ENCODE measurements at regions not wholly inside any gene's neighbourhood (a gene's known extent, or its start where the extent isn't known, plus 50 kb on each side); places are given as distances from the start of the nearest gene placed in this dataset.
"Not testable (repeated sequence)": the region's sequence is repeated elsewhere in the genome, so short reads cannot be mapped to it uniquely, and the experiment has no call there.

GRCh38 chr16:33712851-33713709 is 253.7 kb downstream of the TP53TG3F start:
- H3K27me3 ChIP-seq (ENCODE audit: insufficient read depth, low read length, poor library complexity); H3K27ac ChIP-seq (ENCODE audit: low read length); H3K9ac ChIP-seq (ENCODE audit: low read depth, low read length); H3K4me3 ChIP-seq (ENCODE audit: low read depth in 1 of 2, low read length in 2 of 2); DNase-seq; H3K4me1 ChIP-seq (ENCODE audit: insufficient read depth, low read length); H3K79me2 ChIP-seq (ENCODE audit: insufficient read depth, low read length); H4K20me1 ChIP-seq (ENCODE audit: insufficient read depth, low read length); ATAC-seq (ENCODE audit: insufficient read depth, low read depth); H2AFZ ChIP-seq (ENCODE audit: low read depth, low read length); H3K4me2 ChIP-seq (ENCODE audit: insufficient read depth, low read length); H3K36me3 ChIP-seq (ENCODE audit: insufficient read depth, low read length): not testable (repeated sequence)
- H3K9me3 ChIP-seq (ENCODE audit: insufficient read depth, low read length, severe bottlenecking): peaks cover 11% of the 10 kb centered on the region

GRCh38 chr16:33713710-33714538 is 254.5 kb downstream of the TP53TG3F start:
- DNase-seq; H3K27me3 ChIP-seq (ENCODE audit: insufficient read depth, low read length, poor library complexity); H3K4me1 ChIP-seq (ENCODE audit: insufficient read depth, low read length); H3K79me2 ChIP-seq (ENCODE audit: insufficient read depth, low read length); H3K4me2 ChIP-seq (ENCODE audit: insufficient read depth, low read length); H2AFZ ChIP-seq (ENCODE audit: low read depth, low read length); H3K9ac ChIP-seq (ENCODE audit: low read depth, low read length); H4K20me1 ChIP-seq (ENCODE audit: insufficient read depth, low read length); H3K36me3 ChIP-seq (ENCODE audit: insufficient read depth, low read length); H3K4me3 ChIP-seq (ENCODE audit: low read depth in 1 of 2, low read length in 2 of 2); H3K27ac ChIP-seq (ENCODE audit: low read length); ATAC-seq (ENCODE audit: insufficient read depth, low read depth): not testable (repeated sequence)
- H3K9me3 ChIP-seq (ENCODE audit: insufficient read depth, low read length, severe bottlenecking): peaks cover 11% of the 10 kb centered on the region

GRCh38 chr16:33731167-33731566 is 271.8 kb downstream of the TP53TG3F start:
- not testable (repeated sequence) for H3K27me3 ChIP-seq (ENCODE audit: insufficient read depth, low read length, poor library complexity); H3K27ac ChIP-seq (ENCODE audit: low read length); H2AFZ ChIP-seq (ENCODE audit: low read depth, low read length); H3K9ac ChIP-seq (ENCODE audit: low read depth, low read length); H3K79me2 ChIP-seq (ENCODE audit: insufficient read depth, low read length); H3K36me3 ChIP-seq (ENCODE audit: insufficient read depth, low read length); ATAC-seq (ENCODE audit: insufficient read depth, low read depth); H4K20me1 ChIP-seq (ENCODE audit: insufficient read depth, low read length); H3K9me3 ChIP-seq (ENCODE audit: insufficient read depth, low read length, severe bottlenecking); H3K4me2 ChIP-seq (ENCODE audit: insufficient read depth, low read length); DNase-seq; H3K4me3 ChIP-seq (ENCODE audit: low read depth in 1 of 2, low read length in 2 of 2); H3K4me1 ChIP-seq (ENCODE audit: insufficient read depth, low read length)

GRCh38 chr16:33734650-33735049 is 275.2 kb downstream of the TP53TG3F start:
- H3K4me2 ChIP-seq (ENCODE audit: insufficient read depth, low read length); H3K27me3 ChIP-seq (ENCODE audit: insufficient read depth, low read length, poor library complexity); H3K27ac ChIP-seq (ENCODE audit: low read length); H3K79me2 ChIP-seq (ENCODE audit: insufficient read depth, low read length); H3K9me3 ChIP-seq (ENCODE audit: insufficient read depth, low read length, severe bottlenecking); DNase-seq; H3K9ac ChIP-seq (ENCODE audit: low read depth, low read length); H4K20me1 ChIP-seq (ENCODE audit: insufficient read depth, low read length); H2AFZ ChIP-seq (ENCODE audit: low read depth, low read length); ATAC-seq (ENCODE audit: insufficient read depth, low read depth); H3K4me1 ChIP-seq (ENCODE audit: insufficient read depth, low read length); H3K4me3 ChIP-seq (ENCODE audit: low read depth in 1 of 2, low read length in 2 of 2); H3K36me3 ChIP-seq (ENCODE audit: insufficient read depth, low read length): not testable (repeated sequence)

GRCh38 chr16:33766869-33767765 is 307.7 kb downstream of the TP53TG3F start:
- H3K79me2 ChIP-seq (ENCODE audit: insufficient read depth, low read length); H3K4me1 ChIP-seq (ENCODE audit: insufficient read depth, low read length); DNase-seq; H3K9ac ChIP-seq (ENCODE audit: low read depth, low read length); H4K20me1 ChIP-seq (ENCODE audit: insufficient read depth, low read length); H3K27ac ChIP-seq (ENCODE audit: low read length); H3K36me3 ChIP-seq (ENCODE audit: insufficient read depth, low read length); H3K4me2 ChIP-seq (ENCODE audit: insufficient read depth, low read length); H2AFZ ChIP-seq (ENCODE audit: low read depth, low read length); H3K4me3 ChIP-seq (ENCODE audit: low read depth in 1 of 2, low read length in 2 of 2); H3K9me3 ChIP-seq (ENCODE audit: insufficient read depth, low read length, severe bottlenecking); H3K27me3 ChIP-seq (ENCODE audit: insufficient read depth, low read length, poor library complexity); ATAC-seq (ENCODE audit: insufficient read depth, low read depth): not testable (repeated sequence)

GRCh38 chr16:33768710-33769109 is 309.3 kb downstream of the TP53TG3F start:
- not testable (repeated sequence) for H2AFZ ChIP-seq (ENCODE audit: low read depth, low read length); H3K9me3 ChIP-seq (ENCODE audit: insufficient read depth, low read length, severe bottlenecking); H3K4me3 ChIP-seq (ENCODE audit: low read depth in 1 of 2, low read length in 2 of 2); H3K36me3 ChIP-seq (ENCODE audit: insufficient read depth, low read length); H3K4me1 ChIP-seq (ENCODE audit: insufficient read depth, low read length); DNase-seq; ATAC-seq (ENCODE audit: insufficient read depth, low read depth); H3K9ac ChIP-seq (ENCODE audit: low read depth, low read length); H3K27ac ChIP-seq (ENCODE audit: low read length); H3K4me2 ChIP-seq (ENCODE audit: insufficient read depth, low read length); H3K79me2 ChIP-seq (ENCODE audit: insufficient read depth, low read length); H4K20me1 ChIP-seq (ENCODE audit: insufficient read depth, low read length); H3K27me3 ChIP-seq (ENCODE audit: insufficient read depth, low read length, poor library complexity)

GRCh38 chr16:33769180-33769846 is 309.9 kb downstream of the TP53TG3F start:
- H3K4me3 ChIP-seq (ENCODE audit: low read depth in 1 of 2, low read length in 2 of 2); H3K27ac ChIP-seq (ENCODE audit: low read length); H3K9ac ChIP-seq (ENCODE audit: low read depth, low read length); H3K27me3 ChIP-seq (ENCODE audit: insufficient read depth, low read length, poor library complexity); H3K36me3 ChIP-seq (ENCODE audit: insufficient read depth, low read length); ATAC-seq (ENCODE audit: insufficient read depth, low read depth); H3K4me2 ChIP-seq (ENCODE audit: insufficient read depth, low read length); H4K20me1 ChIP-seq (ENCODE audit: insufficient read depth, low read length); DNase-seq; H2AFZ ChIP-seq (ENCODE audit: low read depth, low read length); H3K79me2 ChIP-seq (ENCODE audit: insufficient read depth, low read length); H3K9me3 ChIP-seq (ENCODE audit: insufficient read depth, low read length, severe bottlenecking); H3K4me1 ChIP-seq (ENCODE audit: insufficient read depth, low read length): not testable (repeated sequence)
